Activated B cell treated with CpG ODN at 0.5 μM for 24 hours (primary cell): ENCODE measurements at regions not wholly inside any gene's neighbourhood (a gene's known extent, or its start where the extent isn't known, plus 50 kb on each side); places are given as distances from the start of the nearest gene placed in this dataset.

Experiments
- ATAC-seq: fragments of 200-7000 bp; cut with Tn5 transposase; one replicate; pipeline ENCODE4 v1.10.0; 2021; ENCODE audit warnings: low read depth, mild to moderate bottlenecking, moderate library complexity
- CTCF ChIA-PET: fragments of 350-600 bp; sonication (Branson Sonifier 250); formaldehyde crosslinking; loops from one replicate; lab custom pipeline; 2021; ENCODE audit warnings: antibody characterized with exemption; lab: Charles Lee
- POLR2A ChIA-PET: fragments of 350-600 bp; sonication (Branson Sonifier 250); formaldehyde crosslinking; loops from one replicate; lab custom pipeline; 2021; ENCODE audit warnings: antibody characterized with exemption; lab: Charles Lee
- DNase-seq: peaks from one replicate; pipeline ENCODE4 v3.0.0; 2022
- H3K27ac Mint-ChIP-seq: one replicate; pipeline ENCODE4 v1.8.0; 2020; ENCODE audit warnings: mixed read lengths
- H3K27me3 Mint-ChIP-seq: one replicate; pipeline ENCODE4 v1.8.0; 2021; ENCODE audit warnings: mixed read lengths
- H3K36me3 Mint-ChIP-seq: one replicate; pipeline ENCODE4 v1.8.0; 2021; ENCODE audit warnings: low read depth, mixed read lengths
- H3K4me1 Mint-ChIP-seq: one replicate; pipeline ENCODE4 v1.8.0; 2021; ENCODE audit warnings: mixed read lengths
- H3K4me3 Mint-ChIP-seq: one replicate; pipeline ENCODE4 v1.8.0; 2020; ENCODE audit warnings: mild to moderate bottlenecking, mixed read lengths
- H3K9me3 Mint-ChIP-seq: one replicate; pipeline ENCODE4 v1.8.0; 2020; ENCODE audit warnings: mixed read lengths
- CTCF ChIP-seq: fragments of 200-600 bp; IDR thresholded peaks from one replicate; pipeline ENCODE4 v1.8.0; 2022; ENCODE audit warnings: antibody characterized with exemption, mild to moderate bottlenecking
- intact Hi-C: fragments of 100-400 bp; cut with micrococcal nuclease; formaldehyde crosslinking; loops from one replicate; pipeline ENCODE4 v1.15.1; 2024

GRCh38 chr13:47798194-47798593 lies 202.9 kb downstream of the SUCLA2 start:
- ATAC-seq (no peak), DNase-seq (no peak)
- Mint-ChIP-seq H3K9me3 (no peaks in the 10 kb centered on the region), H3K27ac (no peak overlapping the region), H3K4me1 (no peaks in the 10 kb centered on the region), H3K36me3 (no peaks in the 10 kb centered on the region), H3K27me3 (no peaks in the 10 kb centered on the region), H3K4me3 (no peak overlapping the region)
- intact Hi-C loops, result loop anchor here (2.0 kb wide), 1 partner anchor 971 kb away; no protein-coding TSS in a partner anchor
- no peak for TF ChIP-seq CTCF
- ChIA-PET CTCF (no interaction called here), POLR2A (no interaction called here)

GRCh38 chr13:47796816-47797215 lies 204.3 kb downstream of the SUCLA2 start:
- CTCF ChIA-PET, result no interaction called here

GRCh38 chr13:47794963-47795362 lies 206.1 kb downstream of the SUCLA2 start:
- ChIA-PET CTCF (no interaction called here), POLR2A (no interaction called here)
- intact Hi-C loops, result no loop called here
- ATAC-seq (no peak), DNase-seq (no peak)
- H3K4me1 Mint-ChIP-seq, result no peaks in the 10 kb centered on the region
- no peaks in the 10 kb centered on the region for H3K36me3 Mint-ChIP-seq
- no peak for TF ChIP-seq CTCF
- no peak overlapping the region for H3K4me3 Mint-ChIP-seq
- no peak overlapping the region for H3K27ac Mint-ChIP-seq
- H3K9me3 Mint-ChIP-seq, result peaks cover 18% of the 10 kb centered on the region
- H3K27me3 Mint-ChIP-seq, result no peaks in the 10 kb centered on the region

More at GRCh38 chr13:47796816-47797215, 204.3 kb downstream of the SUCLA2 start:
- Mint-ChIP-seq H3K27me3 (no peaks in the 10 kb centered on the region), H3K9me3 (peaks cover 5% of the 10 kb centered on the region), H3K36me3 (no peaks in the 10 kb centered on the region), H3K4me1 (no peaks in the 10 kb centered on the region), H3K27ac (no peak overlapping the region), H3K4me3 (no peak overlapping the region)
- POLR2A ChIA-PET, result no interaction called here
- intact Hi-C loops, result no loop called here
- DNase-seq (no peak), ATAC-seq (no peak)
- TF ChIP-seq CTCF, result no peak

GRCh38 chr13:47790755-47791154 lies 210.3 kb downstream of the SUCLA2 start:
- TF ChIP-seq CTCF, result no peak
- Mint-ChIP-seq H3K4me3 (no peak overlapping the region), H3K9me3 (peaks cover 19% of the 10 kb centered on the region), H3K36me3 (no peaks in the 10 kb centered on the region), H3K27ac (no peak overlapping the region), H3K4me1 (no peaks in the 10 kb centered on the region), H3K27me3 (no peaks in the 10 kb centered on the region)
- DNase-seq, result no peak
- POLR2A ChIA-PET, result no interaction called here
- ATAC-seq, result no peak
- intact Hi-C loops, result no loop called here
- CTCF ChIA-PET, result no interaction called here

GRCh38 chr13:47788844-47789243 lies 212.2 kb downstream of the SUCLA2 start:
- intact Hi-C loops, result no loop called here
- H3K27ac Mint-ChIP-seq, result no peak overlapping the region
- TF ChIP-seq CTCF, result no peak

More at GRCh38 chr13:47788844-47789243, 212.2 kb downstream of the SUCLA2 start:
- no peak overlapping the region for H3K4me3 Mint-ChIP-seq
- no peak for ATAC-seq
- peaks cover 19% of the 10 kb centered on the region for H3K9me3 Mint-ChIP-seq
- POLR2A ChIA-PET, result no interaction called here
- no peaks in the 10 kb centered on the region for H3K27me3 Mint-ChIP-seq
- no peaks in the 10 kb centered on the region for H3K36me3 Mint-ChIP-seq
- CTCF ChIA-PET, result no interaction called here
- DNase-seq, result no peak
- H3K4me1 Mint-ChIP-seq, result no peaks in the 10 kb centered on the region
